SK-N-SH (cell line): ENCODE measurements at regions not wholly inside any gene's neighbourhood (a gene's known extent, or its start where the extent isn't known, plus 50 kb on each side); places are given as distances from the start of the nearest gene placed in this dataset.

ENCODE experiments used
- CTCF ChIA-PET: fragments of 300-600, 350-600 bp; formaldehyde crosslinking; extraction: SDS; loops from one replicate; lab custom pipeline; 2021; lab: Yijun Ruan, JAX
- POLR2A ChIA-PET: fragments of 350-600 bp; sonication (Branson Sonifier 250); formaldehyde crosslinking; extraction: SDS; loops from one replicate; lab custom pipeline; 2020; ENCODE audit warnings: antibody characterized with exemption, inconsistent platforms; lab: Yijun Ruan, JAX
- DNase-seq: peaks from one replicate; pipeline ENCODE4 v3.0.0; 2012
- H2AFZ ChIP-seq: fragments of 200-600 bp; sonication (generic); 2 replicates; pipeline ENCODE4 v1.8.1; 2016; ENCODE audit warnings: antibody characterized with exemption, mild to moderate bottlenecking, low read depth
- H3F3A ChIP-seq: fragments of 200-600 bp; sonication (generic); replicated peaks from 2 replicates; pipeline ENCODE3; 2016; ENCODE audit warnings: antibody characterized with exemption, mild to moderate bottlenecking; ENCODE audit not compliant: insufficient read depth
- H3K27ac ChIP-seq, 2 experiments: fragments of 200-500 bp in 1 of 2; fragments of 200-600 bp in 1 of 2; sonication (Bioruptor generic) in 1 of 2; sonication (generic), shearing (Covaris generic) in 1 of 2; 2 replicates each; pipeline versions ENCODE4 v1.5.1 to v1.6.1; 2014 to 2016; ENCODE audit warnings: low read depth in 2 of 2, inconsistent platforms in 1 of 2, low read length in 1 of 2, mild to moderate bottlenecking in 1 of 2, mixed read lengths in 1 of 2
- H3K27me3 ChIP-seq: fragments of 200-600 bp; sonication (generic), shearing (Covaris generic); 2 replicates; pipeline ENCODE4 v1.6.1; 2016; ENCODE audit warnings: mixed run types; ENCODE audit not compliant: insufficient read depth
- H3K36me3 ChIP-seq, 2 experiments: fragments of 200-500 bp in 1 of 2; fragments of 200-600 bp in 1 of 2; sonication (Bioruptor generic) in 1 of 2; sonication (generic) in 1 of 2; replicated peaks in 1 of 2; 2 replicates each; pipeline versions ENCODE3 to v1.5.1; 2014 to 2016; ENCODE audit warnings: low read length in 1 of 2, mild to moderate bottlenecking in 1 of 2; ENCODE audit not compliant: insufficient read depth in 2 of 2, control insufficient read depth in 1 of 2
- H3K4me1 ChIP-seq, 2 experiments: fragments of 200-500 bp in 1 of 2; fragments of 200-600 bp in 1 of 2; sonication (Bioruptor generic) in 1 of 2; sonication (generic), shearing (Covaris generic) in 1 of 2; 2 replicates each; pipeline versions ENCODE4 v1.5.1 to v1.6.1; 2014 to 2016; ENCODE audit warnings: low read depth in 1 of 2, low read length in 1 of 2, mixed run types in 1 of 2; ENCODE audit not compliant: insufficient read depth in 2 of 2, control insufficient read depth in 1 of 2
- H3K4me2 ChIP-seq: fragments of 200-600 bp; sonication (generic), shearing (Covaris generic); 2 replicates; pipeline ENCODE4 v1.6.1; 2017; ENCODE audit warnings: mixed run types
- H3K4me3 ChIP-seq, 2 experiments: fragments of 200-500 bp in 1 of 2; fragments of 200-600 bp in 1 of 2; sonication (Bioruptor generic) in 1 of 2; sonication (generic), shearing (Covaris generic) in 1 of 2; 2 replicates each; pipeline versions ENCODE4 v1.5.1 to v1.8.1; 2014 to 2016; ENCODE audit warnings: low read depth in 2 of 2, inconsistent platforms in 1 of 2, low read length in 1 of 2, mild to moderate bottlenecking in 1 of 2, mixed read lengths in 1 of 2, moderate library complexity in 1 of 2
- H3K79me2 ChIP-seq: fragments of 200-600 bp; sonication (generic); 2 replicates; pipeline ENCODE4 v1.8.1; 2017; ENCODE audit warnings: mild to moderate bottlenecking; ENCODE audit not compliant: insufficient read depth
- H3K9ac ChIP-seq: fragments of 200-600 bp; sonication (generic); 2 replicates; pipeline ENCODE4 v1.6.1; 2017; ENCODE audit warnings: mixed run types
- H3K9me2 ChIP-seq: fragments of 200-600 bp; sonication (generic); 2 replicates; pipeline ENCODE4 v1.6.1; 2017; ENCODE audit warnings: mixed run types
- H3K9me3 ChIP-seq: fragments of 200-600 bp; sonication (generic); 2 replicates; pipeline ENCODE4 v1.6.1; 2017; ENCODE audit warnings: mixed run types, mild to moderate bottlenecking, moderate library complexity
- H4K20me1 ChIP-seq: fragments of 200-600 bp; sonication (generic); 2 replicates; pipeline ENCODE4 v1.6.1; 2017; ENCODE audit warnings: mild to moderate bottlenecking, mixed run types; ENCODE audit not compliant: insufficient read depth
- CTCF ChIP-seq: fragments of 200-600 bp; sonication (generic); IDR thresholded peaks from 2 replicates; pipeline ENCODE4 v1.6.1; 2017; ENCODE audit warnings: antibody characterized with exemption, mild to moderate bottlenecking, moderate library complexity
- ELF1 ChIP-seq: IDR thresholded peaks from 2 replicates; pipeline ENCODE4 v1.4.0; 2012
- EZH2phosphoT487 ChIP-seq: fragments of 200-600 bp; sonication (generic); IDR thresholded peaks from 2 replicates; pipeline ENCODE4 v1.6.1; 2017; ENCODE audit warnings: low read depth, mixed run types, mild to moderate bottlenecking, antibody characterized with exemption, moderate library complexity, borderline replicate concordance
- FOXM1 ChIP-seq: IDR thresholded peaks from 2 replicates; pipeline ENCODE4 v1.4.0; 2012; ENCODE audit warnings: low read depth, mild to moderate bottlenecking
- MAX ChIP-seq: IDR thresholded peaks from 2 replicates; pipeline ENCODE4 v1.4.0; 2012; ENCODE audit warnings: low read depth
- REST ChIP-seq: IDR thresholded peaks from 2 replicates; pipeline ENCODE4 v1.6.1; 2012; ENCODE audit warnings: mild to moderate bottlenecking, low read depth, low read length, moderate library complexity
- RXRA ChIP-seq: IDR thresholded peaks from 2 replicates; pipeline ENCODE4 v1.4.0; 2012; ENCODE audit warnings: low read depth, mild to moderate bottlenecking, borderline replicate concordance
- WGBS: methylation state at CpG from one replicate; pipeline ENCODE4 v1.1.6; 2017; ENCODE audit warnings: low lambda C conversion rate; 5-methylcytosine and 5-hydroxymethylcytosine counted together

GRCh38 chr1:184289825-184290550 lies 96.8 kb upstream of the C1orf21 start:
- 76% methylated on average over 4 of the region's 5 CpGs for WGBS
- no peak for TF ChIP-seq ELF1
- TF ChIP-seq CTCF: no peak
- no peak for TF ChIP-seq RXRA
- no peak for TF ChIP-seq EZH2phosphoT487
- no peak for TF ChIP-seq REST
- no peak for TF ChIP-seq MAX

GRCh38 chr1:184291701-184292100 lies 95.1 kb upstream of the C1orf21 start:
- Histone ChIP-seq H3K79me2 (no peaks in the 10 kb centered on the region), H3K4me2 (no peak overlapping the region), H3K9me3 (no peaks in the 10 kb centered on the region), H3K27me3 (no peaks in the 10 kb centered on the region), H3K4me3 (no peak overlapping the region), H3K36me3 (no peaks in the 10 kb centered on the region), H3F3A (no peaks in the 10 kb centered on the region), H4K20me1 (no peaks in the 10 kb centered on the region), H3K9ac (no peak overlapping the region), H3K9me2 (no peaks in the 10 kb centered on the region), H3K27ac (no peak overlapping the region), H3K4me1 (peaks cover 8 to 10% of the 10 kb centered on the region in 2 experiments; a peak in 3 of 4 replicates), H2AFZ (no peak overlapping the region)
- no peak for DNase-seq
- CTCF ChIA-PET: no interaction called here
- POLR2A ChIA-PET: no interaction called here
- no peak for TF ChIP-seq FOXM1
- 70% methylated on average over 3 of the region's 3 CpGs for WGBS

More at GRCh38 chr1:184289825-184290550, 96.8 kb upstream of the C1orf21 start:
- no peak overlapping the region for H3K9ac ChIP-seq
- H3F3A ChIP-seq: no peaks in the 10 kb centered on the region
- H3K9me3 ChIP-seq: no peaks in the 10 kb centered on the region
- POLR2A ChIA-PET: no interaction called here
- no peaks in the 10 kb centered on the region for H3K9me2 ChIP-seq
- H3K4me2 ChIP-seq: no peak overlapping the region
- no peak for DNase-seq
- H3K4me3 ChIP-seq: no peak overlapping the region
- H3K79me2 ChIP-seq: no peaks in the 10 kb centered on the region
- no peaks in the 10 kb centered on the region for H3K36me3 ChIP-seq
- no peak overlapping the region for H3K27ac ChIP-seq
- no peaks in the 10 kb centered on the region for H4K20me1 ChIP-seq
- no peak overlapping the region for H2AFZ ChIP-seq
- H3K27me3 ChIP-seq: no peaks in the 10 kb centered on the region
- CTCF ChIA-PET: interaction anchor here (0.9 kb wide), 1 partner anchor 402 kb away, joined by 3 read pairs; no protein-coding TSS in a partner anchor
- H3K4me1 ChIP-seq: peaks cover 0 to 6% of the 10 kb centered on the region in 2 experiments; a peak in 2 of 4 replicates
